Stimulated activated CD8-positive, alpha-beta memory T cell treated with anti-CD3 and anti-CD28 coated beads, Interleukin-4, amount 100 ng/mL, for 1 hour (primary cell): ENCODE measurements at regions not wholly inside any gene's neighbourhood (a gene's known extent, or its start where the extent isn't known, plus 50 kb on each side); places are given as distances from the start of the nearest gene placed in this dataset.

Source experiments
- DNase-seq, 2 donors: peaks; one replicate each; pipeline ENCODE4 v3.0.0-alpha.2; 2020; ENCODE audit warnings: low read depth in 2 of 2, low spot score in 1 of 2

- DNase-seq, result no peak
These were observed 203.3 kb upstream of the LPP start for GRCh38 chr3:187950671-187951070.

DNA sequence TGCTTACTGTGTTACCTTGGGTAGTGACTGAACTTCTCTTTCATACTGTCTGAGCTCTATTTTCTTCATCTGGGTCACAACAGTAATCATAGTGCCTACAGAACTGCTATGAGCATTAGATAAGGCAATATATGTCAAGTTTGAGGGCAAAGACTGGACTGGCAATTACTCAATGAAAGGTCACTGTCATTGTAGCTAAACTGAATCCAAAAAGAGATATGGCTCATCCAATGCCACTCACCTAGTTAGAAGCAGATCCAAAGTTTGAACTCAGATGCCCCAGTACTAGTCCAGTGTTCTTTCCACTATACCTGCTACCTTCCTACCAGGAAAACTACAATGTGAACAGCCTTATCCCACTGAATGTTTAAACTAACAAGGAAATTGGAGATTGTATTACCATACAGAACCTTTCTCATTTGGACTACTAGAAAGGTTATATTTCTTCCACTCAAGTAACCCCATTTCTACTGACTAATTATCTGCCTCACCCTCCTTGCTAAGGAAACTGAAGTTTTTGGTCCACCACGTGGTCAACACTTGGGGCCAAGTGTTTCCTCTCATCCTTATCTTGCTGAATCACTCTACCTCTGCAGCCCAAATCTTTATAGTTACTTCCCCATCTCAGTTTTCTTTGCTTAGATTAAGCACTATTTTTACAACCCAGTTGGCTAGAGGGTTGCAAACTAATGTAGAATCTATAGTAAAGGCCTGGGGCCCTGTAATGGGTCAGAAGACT is 202.3 kb upstream of the LPP start:
- no peak for DNase-seq

GRCh38 chr3:187952849-187953248 is 201.1 kb upstream of the LPP start:
- no peak for DNase-seq

- DNase-seq, result no peak
These were observed 199.5 kb upstream of the LPP start for GRCh38 chr3:187954516-187954872.

GRCh38 chr3:187954873-187955586 is 198.9 kb upstream of the LPP start:
- no peak for DNase-seq

GRCh38 chr3:187955587-187955952 is 198.4 kb upstream of the LPP start:
- no peak for DNase-seq

GRCh38 chr3:187957165-187957581 is 196.8 kb upstream of the LPP start:
- DNase-seq, result no peak

DNA sequence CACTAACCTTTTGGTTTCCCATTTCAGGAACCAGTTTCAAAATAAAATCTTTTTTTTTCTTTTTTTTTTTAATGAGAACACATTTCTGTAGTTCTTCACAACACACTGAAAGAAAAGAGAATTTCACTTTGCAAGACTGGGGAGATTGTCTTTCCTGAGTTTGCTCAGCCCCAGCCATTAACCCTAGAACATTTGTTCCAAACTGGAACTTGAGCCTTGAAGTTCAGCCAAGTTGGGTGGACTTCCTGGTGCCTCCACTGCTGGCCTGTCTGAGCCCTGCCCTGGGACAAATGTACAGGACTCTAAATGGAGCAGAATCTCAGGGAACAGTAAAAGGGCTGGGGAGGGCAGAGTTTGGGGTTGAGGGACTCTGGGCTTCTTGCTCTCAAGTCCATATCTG is 196.4 kb upstream of the LPP start:
- DNase-seq, result no peak

- DNase-seq, result peak; percentile 20 to 39
These were observed 195.4 kb upstream of the LPP start for GRCh38 chr3:187958432-187959003.

DNA sequence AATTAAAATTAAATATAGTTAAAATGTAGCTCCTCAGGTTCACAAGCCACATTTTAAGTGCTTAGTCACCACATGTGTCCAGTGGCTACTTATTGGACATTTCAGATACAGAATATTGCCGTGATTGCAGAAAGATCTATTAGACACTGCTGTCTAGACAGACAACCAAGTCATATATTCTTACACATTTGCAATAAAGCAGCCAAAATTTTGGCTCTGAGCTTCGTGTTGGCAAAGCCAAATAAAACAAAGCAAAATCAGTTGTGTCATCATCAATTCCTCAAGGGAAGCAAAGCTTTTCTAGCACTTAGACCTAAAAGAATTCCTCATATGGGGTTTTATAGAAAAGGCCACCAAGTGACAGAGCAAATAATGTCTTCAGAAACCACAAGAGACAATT is 193.1 kb upstream of the LPP start:
- DNase-seq, result no peak

- no peak for DNase-seq
These were observed 192.6 kb upstream of the LPP start for GRCh38 chr3:187961366-187961765.

DNA sequence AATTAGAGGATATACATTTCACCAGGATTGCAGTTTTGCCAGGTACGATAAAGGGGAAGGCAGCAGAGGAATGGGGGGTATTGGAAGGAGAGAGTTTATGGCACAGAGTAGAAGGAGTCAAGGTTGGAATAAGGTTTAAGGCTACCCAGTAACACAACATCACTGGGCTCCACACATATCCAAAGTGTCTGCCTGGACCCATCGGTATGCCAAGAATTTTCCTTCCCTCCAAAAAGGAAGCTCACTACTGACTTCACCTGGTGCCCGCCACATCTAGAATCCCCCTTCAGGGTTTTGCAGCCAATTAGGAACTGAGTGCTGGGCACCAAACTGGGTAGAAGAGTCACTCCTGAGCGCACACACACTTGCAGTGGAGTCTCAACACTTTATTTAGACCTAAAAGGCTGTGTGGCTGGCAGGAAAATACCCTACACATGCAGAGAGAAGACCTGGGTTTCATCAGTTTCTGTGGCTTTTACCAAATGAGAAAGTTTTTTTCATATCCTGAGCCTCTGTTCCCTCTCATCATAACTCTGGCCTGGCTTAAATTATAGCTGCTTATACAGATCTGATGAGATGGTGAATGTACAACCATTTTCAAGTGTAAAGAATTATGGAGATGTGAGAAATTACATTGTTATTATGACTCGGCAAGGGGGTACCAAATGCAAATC is 190.8 kb upstream of the LPP start:
- no peak for DNase-seq

- DNase-seq, result no peak
These were observed 190.1 kb upstream of the LPP start for GRCh38 chr3:187963677-187964385.

DNA sequence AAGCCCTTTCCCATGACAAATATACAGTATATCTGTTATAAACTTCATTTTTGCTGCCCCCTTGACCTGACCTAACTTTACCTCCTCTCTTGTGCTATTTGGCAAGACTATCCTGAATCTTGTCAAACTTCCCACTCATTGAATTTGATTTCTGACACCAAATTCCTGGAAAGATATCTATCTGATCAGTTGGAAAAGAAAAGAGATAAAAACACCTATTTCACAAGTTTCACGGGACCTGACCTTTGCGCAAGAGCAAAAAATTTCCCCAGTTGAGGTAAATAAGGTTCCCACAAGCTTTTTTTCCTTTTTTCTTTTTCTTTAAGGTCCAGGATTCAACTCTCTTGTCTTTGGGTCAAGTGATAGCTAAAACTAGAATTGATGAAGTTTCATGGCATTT is 189.2 kb upstream of the LPP start:
- DNase-seq, result no peak

DNA sequence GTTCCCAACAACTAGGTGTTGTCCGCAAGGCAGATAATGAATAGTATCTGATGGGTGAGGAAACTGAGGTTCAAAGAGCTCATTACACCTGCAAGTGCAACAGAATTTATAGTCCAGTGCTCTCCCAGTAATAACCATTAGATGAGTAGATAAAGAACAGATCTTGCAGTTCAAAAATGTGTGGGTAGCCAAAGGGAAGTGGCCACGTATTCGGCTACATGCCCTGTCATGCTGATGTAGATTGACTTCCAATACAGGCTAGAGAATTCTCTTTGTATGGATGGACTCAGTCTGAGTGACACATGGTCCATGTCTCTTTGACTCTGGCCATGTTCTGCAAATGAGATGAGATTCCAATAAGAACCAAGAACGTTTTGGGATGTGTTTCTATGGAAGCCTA is 187.9 kb upstream of the LPP start:
- no peak for DNase-seq

GRCh38 chr3:187966636-187967406 is 187.1 kb upstream of the LPP start:
- no peak for DNase-seq

DNA sequence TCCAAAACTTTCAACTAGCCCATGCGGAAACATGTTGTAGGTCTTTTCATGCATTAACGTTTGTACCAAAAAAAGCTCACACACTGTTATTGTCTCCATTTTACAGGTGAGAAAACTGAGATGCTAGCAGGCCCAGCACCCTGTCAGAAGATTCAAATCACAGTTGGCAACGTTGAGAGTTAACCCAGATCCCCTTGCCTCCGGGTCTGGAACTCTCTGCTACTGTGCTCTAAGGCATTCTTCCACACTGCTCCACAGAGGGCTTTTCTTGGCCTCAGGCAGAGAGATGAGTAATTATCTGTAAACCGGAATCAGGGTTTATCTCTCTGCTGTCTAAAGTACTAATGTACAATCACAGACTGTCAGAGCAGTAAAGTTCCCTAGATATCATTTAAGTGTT is 186.0 kb upstream of the LPP start:
- DNase-seq, result no peak

GRCh38 chr3:187968883-187969580 is 184.9 kb upstream of the LPP start:
- no peak for DNase-seq

- no peak for DNase-seq
These were observed 184.4 kb upstream of the LPP start for GRCh38 chr3:187969581-187969950.

- no peak for DNase-seq
These were observed 183.9 kb upstream of the LPP start for GRCh38 chr3:187970106-187970505.
